ENCODE measurements at regions not wholly inside any gene's neighbourhood (a gene's known extent, or its start where the extent isn't known, plus 50 kb on each side); places are given as distances from the start of the nearest gene placed in this dataset.

DNA sequence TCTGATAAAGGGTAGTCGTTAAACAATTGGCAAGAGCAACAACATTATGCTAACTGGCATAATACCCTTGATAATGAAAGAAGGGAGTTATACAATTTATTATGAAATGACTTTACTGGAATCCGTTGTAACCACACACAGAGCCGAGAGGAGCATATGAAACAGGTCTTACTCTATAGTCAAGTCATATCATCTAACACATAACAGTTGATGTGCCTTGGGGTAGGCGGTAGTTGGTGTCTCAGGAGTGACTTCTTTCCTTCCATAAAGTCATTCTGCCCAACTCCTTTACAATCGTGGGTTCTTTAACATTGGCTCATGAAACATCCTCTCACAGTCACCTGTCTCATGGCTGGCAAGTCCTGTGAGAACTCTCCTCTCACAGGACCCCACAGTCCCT, 225.2 kb downstream of the LTN1 start:
- Histone ChIP-seq H3K4me3 (no peak overlapping the region), H3K36me3 (ENCODE audit: low read depth) (no peaks in the 10 kb centered on the region), H3K4me1 (ENCODE audit: low read depth) (no peaks in the 10 kb centered on the region), H3K9me3 (no peaks in the 10 kb centered on the region)
- intact Hi-C loops (cut with DNase I, micrococcal nuclease), result no loop called here
- TF ChIP-seq, protein P1, sequence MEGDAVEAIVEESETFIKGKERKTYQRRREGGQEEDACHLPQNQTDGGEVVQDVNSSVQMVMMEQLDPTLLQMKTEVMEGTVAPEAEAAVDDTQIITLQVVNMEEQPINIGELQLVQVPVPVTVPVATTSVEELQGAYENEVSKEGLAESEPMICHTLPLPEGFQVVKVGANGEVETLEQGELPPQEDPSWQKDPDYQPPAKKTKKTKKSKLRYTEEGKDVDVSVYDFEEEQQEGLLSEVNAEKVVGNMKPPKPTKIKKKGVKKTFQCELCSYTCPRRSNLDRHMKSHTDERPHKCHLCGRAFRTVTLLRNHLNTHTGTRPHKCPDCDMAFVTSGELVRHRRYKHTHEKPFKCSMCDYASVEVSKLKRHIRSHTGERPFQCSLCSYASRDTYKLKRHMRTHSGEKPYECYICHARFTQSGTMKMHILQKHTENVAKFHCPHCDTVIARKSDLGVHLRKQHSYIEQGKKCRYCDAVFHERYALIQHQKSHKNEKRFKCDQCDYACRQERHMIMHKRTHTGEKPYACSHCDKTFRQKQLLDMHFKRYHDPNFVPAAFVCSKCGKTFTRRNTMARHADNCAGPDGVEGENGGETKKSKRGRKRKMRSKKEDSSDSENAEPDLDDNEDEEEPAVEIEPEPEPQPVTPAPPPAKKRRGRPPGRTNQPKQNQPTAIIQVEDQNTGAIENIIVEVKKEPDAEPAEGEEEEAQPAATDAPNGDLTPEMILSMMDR (IDR thresholded peaks at IDR 0.05), result no peak
- ATAC-seq, result no peak
- no peak for DNase-seq

GRCh38 chr21:28763809-28764418, 228.8 kb downstream of the LTN1 start:
- TF ChIP-seq, protein P1 (IDR thresholded peaks at IDR 0.05), result no peak
- H3K4me1 ChIP-seq (ENCODE audit: low read depth), result no peaks in the 10 kb centered on the region
- no peak for ATAC-seq
- no peaks in the 10 kb centered on the region for H3K36me3 ChIP-seq (ENCODE audit: low read depth)
- intact Hi-C loops (cut with DNase I, micrococcal nuclease), result no loop called here
- no peaks in the 10 kb centered on the region for H3K9me3 ChIP-seq
- no peak overlapping the region for H3K4me3 ChIP-seq
- no peak for DNase-seq

GRCh38 chr21:28762357-28762735, 230.3 kb downstream of the LTN1 start:
- intact Hi-C loops (cut with DNase I, micrococcal nuclease), result no loop called here
- ATAC-seq (no peak), DNase-seq (no peak)
- H3K36me3 ChIP-seq (ENCODE audit: low read depth), result no peaks in the 10 kb centered on the region
- no peaks in the 10 kb centered on the region for H3K9me3 ChIP-seq
- H3K4me3 ChIP-seq, result no peak overlapping the region
- H3K4me1 ChIP-seq (ENCODE audit: low read depth), result no peaks in the 10 kb centered on the region
- TF ChIP-seq, protein P1 (IDR thresholded peaks at IDR 0.05), result no peak

GRCh38 chr21:28761674-28762356, 230.9 kb downstream of the LTN1 start:
- Histone ChIP-seq H3K4me1 (ENCODE audit: low read depth) (no peaks in the 10 kb centered on the region), H3K36me3 (ENCODE audit: low read depth) (no peaks in the 10 kb centered on the region), H3K4me3 (no peak overlapping the region), H3K9me3 (no peaks in the 10 kb centered on the region)
- TF ChIP-seq, protein P1 (IDR thresholded peaks at IDR 0.05), result no peak
- no peak for ATAC-seq
- no peak for DNase-seq
- intact Hi-C loops (cut with DNase I, micrococcal nuclease), result no loop called here

- DNase-seq (no peak), ATAC-seq (no peak)
- no peak overlapping the region for H3K4me3 ChIP-seq
- intact Hi-C loops (cut with DNase I, micrococcal nuclease), result no loop called here
- TF ChIP-seq, protein P1 (IDR thresholded peaks at IDR 0.05), result no peak
- no peaks in the 10 kb centered on the region for H3K9me3 ChIP-seq
- no peaks in the 10 kb centered on the region for H3K4me1 ChIP-seq (ENCODE audit: low read depth)
- no peaks in the 10 kb centered on the region for H3K36me3 ChIP-seq (ENCODE audit: low read depth)
These were observed 233.8 kb downstream of the LTN1 start for GRCh38 chr21:28758883-28759242.
